Natural killer cell (primary cell): ENCODE measurements at regions not wholly inside any gene's neighbourhood (a gene's known extent, or its start where the extent isn't known, plus 50 kb on each side); places are given as distances from the start of the nearest gene placed in this dataset.

Source experiments
- ATAC-seq, 3 donors: fragments of 150-1000 bp in 2 of 3; fragments of 200-7000 bp in 1 of 3; cut with Tn5 transposase; 1 replicate in 1 of 3; 2 replicates in 2 of 3; pipeline ENCODE4 v1.10.0; 2021; ENCODE audit warnings: mild to moderate bottlenecking in 2 of 3, moderate library complexity in 2 of 3
- DNase-seq, 2 donors: peaks; one replicate each; pipeline versions ENCODE4 v3.0.0 to v3.0.0-alpha.2; 2013 to 2021; ENCODE audit warnings: mixed read lengths in 1 of 2
- H3K27ac ChIP-seq: one replicate; pipeline ENCODE4 v1.5.1; 2013; ENCODE audit warnings: mild to moderate bottlenecking, low read length
- H3K27me3 ChIP-seq: one replicate; pipeline ENCODE4 v1.6.1; 2013; ENCODE audit warnings: low read length; ENCODE audit not compliant: control insufficient read depth, insufficient read depth
- H3K36me3 ChIP-seq: one replicate; pipeline ENCODE4 v1.6.1; 2013; ENCODE audit warnings: low read length; ENCODE audit not compliant: control insufficient read depth, insufficient read depth
- H3K4me1 ChIP-seq: one replicate; pipeline ENCODE4 v1.6.1; 2013; ENCODE audit warnings: low read length; ENCODE audit not compliant: control insufficient read depth, insufficient read depth
- H3K4me3 ChIP-seq: one replicate; pipeline ENCODE4 v1.5.1; 2013; ENCODE audit warnings: low read length
- H3K9me3 ChIP-seq: one replicate; pipeline ENCODE4 v1.6.1; 2013; ENCODE audit warnings: low read length; ENCODE audit not compliant: control insufficient read depth, insufficient read depth
- H3K27ac Mint-ChIP-seq, 2 donors: one replicate each; pipeline ENCODE4 v1.8.0; 2022; ENCODE audit warnings: mild to moderate bottlenecking in 2 of 2, mixed read lengths in 2 of 2, moderate library complexity in 1 of 2
- H3K27me3 Mint-ChIP-seq, 2 donors: one replicate each; pipeline ENCODE4 v1.8.0; 2022; ENCODE audit warnings: low read depth in 2 of 2, mixed read lengths in 2 of 2
- H3K36me3 Mint-ChIP-seq: one replicate; pipeline ENCODE4 v1.8.0; 2022; ENCODE audit warnings: mixed read lengths
- H3K4me1 Mint-ChIP-seq, 2 donors: one replicate each; pipeline ENCODE4 v1.8.0; 2022; ENCODE audit warnings: mixed read lengths in 2 of 2
- H3K4me3 Mint-ChIP-seq: one replicate; pipeline ENCODE4 v1.8.0; 2022; ENCODE audit warnings: mild to moderate bottlenecking, moderate library complexity, mixed read lengths
- H3K9me3 Mint-ChIP-seq, 2 donors: one replicate each; pipeline ENCODE4 v1.8.0; 2022; ENCODE audit warnings: mixed read lengths in 2 of 2
- CTCF ChIP-seq: fragments of 200-600 bp; IDR thresholded peaks from one replicate; pipeline ENCODE4 v1.8.0; 2022; ENCODE audit warnings: antibody characterized with exemption
- WGBS: methylation state at CpG from one replicate; pipeline ENCODE4 v1.1.7; 2013; ENCODE audit warnings: missing lambda C conversion rate; ENCODE audit not compliant: insufficient coverage; 5-methylcytosine and 5-hydroxymethylcytosine counted together
- intact Hi-C: fragments of 100-400 bp; cut with micrococcal nuclease; formaldehyde crosslinking; loops from one replicate; pipeline ENCODE4 v1.14.2; 2022

- ATAC-seq, result no peak
- no peak overlapping the region for H3K4me3 Mint-ChIP-seq
Observed at GRCh38 chr12:93273834-93274564, 103.7 kb upstream of the NUDT4 start.

GRCh38 chr12:93274937-93275336 lies 102.8 kb upstream of the NUDT4 start:
- H3K9me3 ChIP-seq, result no peaks in the 10 kb centered on the region
- DNase-seq (no peak), ATAC-seq (no peak)
- H3K4me3 ChIP-seq, result no peak overlapping the region
- no peak for TF ChIP-seq CTCF
- peaks cover 2% of the 10 kb centered on the region for H3K4me1 ChIP-seq
- H3K36me3 ChIP-seq, result no peaks in the 10 kb centered on the region
- H3K4me1 Mint-ChIP-seq, result peaks cover 0 to 6% of the 10 kb centered on the region in 2 donors
- H3K9me3 Mint-ChIP-seq, result no peaks in the 10 kb centered on the region
- H3K27me3 Mint-ChIP-seq, result peaks cover 0 to 4% of the 10 kb centered on the region in 2 donors
- no peak overlapping the region for H3K27ac Mint-ChIP-seq
- H3K36me3 Mint-ChIP-seq, result no peaks in the 10 kb centered on the region
- intact Hi-C loops, result no loop called here
- no peak overlapping the region for H3K4me3 Mint-ChIP-seq
- no peak overlapping the region for H3K27ac ChIP-seq
- H3K27me3 ChIP-seq, result no peaks in the 10 kb centered on the region
- WGBS, result 94% methylated on average over 9 of the region's 9 CpGs

More at GRCh38 chr12:93273834-93274564, 103.7 kb upstream of the NUDT4 start:
- Histone ChIP-seq H3K27me3 (no peaks in the 10 kb centered on the region), H3K27ac (no peak overlapping the region), H3K9me3 (no peaks in the 10 kb centered on the region), H3K36me3 (no peaks in the 10 kb centered on the region), H3K4me1 (peaks cover 2% of the 10 kb centered on the region), H3K4me3 (no peak overlapping the region)
- Mint-ChIP-seq H3K36me3 (no peaks in the 10 kb centered on the region), H3K27me3 (no peaks in the 10 kb centered on the region), H3K9me3 (no peaks in the 10 kb centered on the region), H3K4me1 (peaks cover 0 to 6% of the 10 kb centered on the region in 2 donors), H3K27ac (no peak overlapping the region)
- TF ChIP-seq CTCF, result no peak
- intact Hi-C loops, result no loop called here
- peak in 1 of 2 donors; percentile 4 for DNase-seq
- 58% methylated on average over 7 of the region's 8 CpGs for WGBS

GRCh38 chr12:93275589-93275988 lies 102.1 kb upstream of the NUDT4 start:
- no peak overlapping the region for H3K27ac ChIP-seq
- Mint-ChIP-seq H3K36me3 (no peaks in the 10 kb centered on the region), H3K4me3 (no peak overlapping the region), H3K27ac (no peak overlapping the region), H3K4me1 (peaks cover 0 to 6% of the 10 kb centered on the region in 2 donors), H3K27me3 (peaks cover 0 to 5% of the 10 kb centered on the region in 2 donors), H3K9me3 (no peaks in the 10 kb centered on the region)
- DNase-seq, result no peak
- H3K9me3 ChIP-seq, result no peaks in the 10 kb centered on the region
- no peaks in the 10 kb centered on the region for H3K36me3 ChIP-seq
- 92% methylated on average over 7 of the region's 7 CpGs for WGBS
- TF ChIP-seq CTCF, result no peak
- no peak overlapping the region for H3K4me3 ChIP-seq
- no peaks in the 10 kb centered on the region for H3K27me3 ChIP-seq
- no peak for ATAC-seq
- H3K4me1 ChIP-seq, result peaks cover 2% of the 10 kb centered on the region
- intact Hi-C loops, result no loop called here
